HL-60 (cell line): ENCODE measurements at regions not wholly inside any gene's neighbourhood (a gene's known extent, or its start where the extent isn't known, plus 50 kb on each side); places are given as distances from the start of the nearest gene placed in this dataset.

Experiments
- DNase-seq, 2 experiments: peaks; one replicate each; pipeline ENCODE4 v3.0.0-alpha.2; 2010 to 2020; ENCODE audit warnings: low read depth in 1 of 2, low spot score in 1 of 2
- H3K27ac ChIP-seq: fragments of 250-450 bp; sonication (Bioruptor Pico); replicated peaks from 2 replicates; pipeline ENCODE4 v1.5.1; 2020; ENCODE audit warnings: mild to moderate bottlenecking, moderate library complexity
- H3K27me3 ChIP-seq: fragments of 250-450 bp; sonication (Bioruptor Pico); 2 replicates; pipeline ENCODE4 v1.5.1; 2021; ENCODE audit warnings: mild to moderate bottlenecking, moderate library complexity; ENCODE audit not compliant: insufficient read depth, poor library complexity, severe bottlenecking
- H3K4me3 ChIP-seq: replicated peaks from 2 replicates; pipeline ENCODE4 v1.5.1; 2011; ENCODE audit warnings: mild to moderate bottlenecking, control low read depth, low read length; ENCODE audit not compliant: insufficient read depth
- GABPA ChIP-seq: IDR thresholded peaks from 2 replicates; pipeline ENCODE4 v1.6.1; 2012; ENCODE audit warnings: low read depth
- POLR2AphosphoS5 ChIP-seq: IDR thresholded peaks from 2 replicates; pipeline ENCODE4 v1.6.1; 2012; ENCODE audit warnings: low read depth
- SPI1 ChIP-seq: IDR thresholded peaks from 2 replicates; pipeline ENCODE4 v1.6.1; 2012; ENCODE audit warnings: low read depth, mild to moderate bottlenecking, borderline replicate concordance
- TF ChIP-seq, protein P1 (sequence below): IDR thresholded peaks from one replicate; pipeline ENCODE4 v1.5.1; 2011; ENCODE audit warnings: low read length, control low read depth, inconsistent platforms; ENCODE audit not compliant: insufficient read depth
- TF ChIP-seq, protein P2 (sequence below): IDR thresholded peaks from 2 replicates; pipeline ENCODE4 v1.6.1; 2012; ENCODE audit warnings: low read depth; ENCODE audit not compliant: insufficient replicate concordance

GRCh38 chr6:93684339-93684738, 265.0 kb upstream of the EPHA7 start:
- Histone ChIP-seq H3K4me3 (no peak overlapping the region), H3K27me3 (no peaks in the 10 kb centered on the region), H3K27ac (no peak overlapping the region)
- no peak for TF ChIP-seq POLR2AphosphoS5
- TF ChIP-seq, protein P1, sequence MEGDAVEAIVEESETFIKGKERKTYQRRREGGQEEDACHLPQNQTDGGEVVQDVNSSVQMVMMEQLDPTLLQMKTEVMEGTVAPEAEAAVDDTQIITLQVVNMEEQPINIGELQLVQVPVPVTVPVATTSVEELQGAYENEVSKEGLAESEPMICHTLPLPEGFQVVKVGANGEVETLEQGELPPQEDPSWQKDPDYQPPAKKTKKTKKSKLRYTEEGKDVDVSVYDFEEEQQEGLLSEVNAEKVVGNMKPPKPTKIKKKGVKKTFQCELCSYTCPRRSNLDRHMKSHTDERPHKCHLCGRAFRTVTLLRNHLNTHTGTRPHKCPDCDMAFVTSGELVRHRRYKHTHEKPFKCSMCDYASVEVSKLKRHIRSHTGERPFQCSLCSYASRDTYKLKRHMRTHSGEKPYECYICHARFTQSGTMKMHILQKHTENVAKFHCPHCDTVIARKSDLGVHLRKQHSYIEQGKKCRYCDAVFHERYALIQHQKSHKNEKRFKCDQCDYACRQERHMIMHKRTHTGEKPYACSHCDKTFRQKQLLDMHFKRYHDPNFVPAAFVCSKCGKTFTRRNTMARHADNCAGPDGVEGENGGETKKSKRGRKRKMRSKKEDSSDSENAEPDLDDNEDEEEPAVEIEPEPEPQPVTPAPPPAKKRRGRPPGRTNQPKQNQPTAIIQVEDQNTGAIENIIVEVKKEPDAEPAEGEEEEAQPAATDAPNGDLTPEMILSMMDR = no peak
- DNase-seq = no peak

DNA sequence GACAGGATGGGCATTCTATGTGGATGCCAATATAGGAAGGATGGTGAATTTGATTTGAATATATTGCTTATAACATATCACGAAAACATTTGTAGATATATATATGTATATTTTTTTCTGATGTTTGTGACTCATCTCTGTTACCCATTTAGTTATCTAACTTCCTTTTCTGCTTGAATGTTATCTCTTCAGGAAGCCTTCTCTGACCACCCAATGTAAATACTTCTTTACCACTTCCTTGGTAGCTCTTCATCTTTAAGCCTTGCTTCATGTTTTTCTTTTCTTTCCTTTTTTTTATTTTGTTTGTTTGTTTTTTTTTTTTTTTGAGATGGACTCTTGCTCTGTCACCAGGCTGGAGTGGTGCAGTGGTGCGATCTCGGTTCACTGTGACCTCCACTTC, 260.5 kb upstream of the EPHA7 start:
- no peaks in the 10 kb centered on the region for H3K27me3 ChIP-seq
- H3K4me3 ChIP-seq = no peak overlapping the region
- DNase-seq = no peak
- TF ChIP-seq, protein P1 = no peak
- TF ChIP-seq, protein P2, sequence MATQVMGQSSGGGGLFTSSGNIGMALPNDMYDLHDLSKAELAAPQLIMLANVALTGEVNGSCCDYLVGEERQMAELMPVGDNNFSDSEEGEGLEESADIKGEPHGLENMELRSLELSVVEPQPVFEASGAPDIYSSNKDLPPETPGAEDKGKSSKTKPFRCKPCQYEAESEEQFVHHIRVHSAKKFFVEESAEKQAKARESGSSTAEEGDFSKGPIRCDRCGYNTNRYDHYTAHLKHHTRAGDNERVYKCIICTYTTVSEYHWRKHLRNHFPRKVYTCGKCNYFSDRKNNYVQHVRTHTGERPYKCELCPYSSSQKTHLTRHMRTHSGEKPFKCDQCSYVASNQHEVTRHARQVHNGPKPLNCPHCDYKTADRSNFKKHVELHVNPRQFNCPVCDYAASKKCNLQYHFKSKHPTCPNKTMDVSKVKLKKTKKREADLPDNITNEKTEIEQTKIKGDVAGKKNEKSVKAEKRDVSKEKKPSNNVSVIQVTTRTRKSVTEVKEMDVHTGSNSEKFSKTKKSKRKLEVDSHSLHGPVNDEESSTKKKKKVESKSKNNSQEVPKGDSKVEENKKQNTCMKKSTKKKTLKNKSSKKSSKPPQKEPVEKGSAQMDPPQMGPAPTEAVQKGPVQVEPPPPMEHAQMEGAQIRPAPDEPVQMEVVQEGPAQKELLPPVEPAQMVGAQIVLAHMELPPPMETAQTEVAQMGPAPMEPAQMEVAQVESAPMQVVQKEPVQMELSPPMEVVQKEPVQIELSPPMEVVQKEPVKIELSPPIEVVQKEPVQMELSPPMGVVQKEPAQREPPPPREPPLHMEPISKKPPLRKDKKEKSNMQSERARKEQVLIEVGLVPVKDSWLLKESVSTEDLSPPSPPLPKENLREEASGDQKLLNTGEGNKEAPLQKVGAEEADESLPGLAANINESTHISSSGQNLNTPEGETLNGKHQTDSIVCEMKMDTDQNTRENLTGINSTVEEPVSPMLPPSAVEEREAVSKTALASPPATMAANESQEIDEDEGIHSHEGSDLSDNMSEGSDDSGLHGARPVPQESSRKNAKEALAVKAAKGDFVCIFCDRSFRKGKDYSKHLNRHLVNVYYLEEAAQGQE = no peak
- TF ChIP-seq GABPA = no peak
- TF ChIP-seq SPI1 = no peak
- TF ChIP-seq POLR2AphosphoS5 = no peak
- no peak overlapping the region for H3K27ac ChIP-seq

DNA sequence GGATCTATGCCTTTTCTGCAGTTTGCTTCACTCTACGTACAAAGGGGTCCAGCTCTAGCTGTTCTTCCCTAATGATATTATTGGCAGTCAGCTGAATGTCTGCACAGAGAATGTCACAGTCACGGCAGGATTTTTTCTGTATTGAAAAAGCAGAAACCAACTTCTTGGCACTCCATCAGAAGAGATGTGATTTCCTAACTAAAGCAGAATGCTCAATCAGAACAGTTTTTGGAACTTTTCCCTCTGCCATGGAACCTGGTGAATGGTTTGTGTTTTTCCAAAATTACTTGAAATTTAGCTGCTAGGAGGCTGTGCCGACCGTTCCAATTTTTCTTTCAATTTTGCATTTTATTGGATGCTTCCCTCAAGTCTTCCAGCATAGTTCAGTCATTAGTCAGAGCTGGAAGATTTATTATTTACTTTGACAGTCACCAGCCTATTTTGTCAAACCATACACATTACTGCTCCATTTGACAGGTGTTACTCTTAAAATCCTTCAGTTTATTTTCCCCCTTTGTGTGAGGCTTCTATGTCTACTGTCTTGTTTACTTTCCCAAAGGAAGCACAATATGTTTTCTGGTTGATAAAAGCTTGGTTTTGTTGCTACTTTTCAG, 259.6 kb upstream of the EPHA7 start:
- TF ChIP-seq, protein P2 = no peak
- TF ChIP-seq, protein P1 = no peak
- TF ChIP-seq SPI1 (no peak), GABPA (no peak), POLR2AphosphoS5 (no peak)
- no peak for DNase-seq
- no peak overlapping the region for H3K27ac ChIP-seq
- no peaks in the 10 kb centered on the region for H3K27me3 ChIP-seq
- H3K4me3 ChIP-seq = no peak overlapping the region

- no peak for TF ChIP-seq SPI1
- DNase-seq = no peak
- H3K27ac ChIP-seq = no peak overlapping the region
Measured at GRCh38 chr6:93677264-93677965, 258.1 kb upstream of the EPHA7 start.

More at GRCh38 chr6:93677264-93677965, 258.1 kb upstream of the EPHA7 start:
- Histone ChIP-seq H3K4me3 (no peak overlapping the region), H3K27me3 (no peaks in the 10 kb centered on the region)
